Naive thymus-derived CD4-positive, alpha-beta T cell (primary cell): ENCODE measurements at regions not wholly inside any gene's neighbourhood (a gene's known extent, or its start where the extent isn't known, plus 50 kb on each side); places are given as distances from the start of the nearest gene placed in this dataset.

Experiments
- ATAC-seq: fragments of 150-1000 bp; cut with Tn5 transposase; 2 replicates; pipeline ENCODE4 v1.10.0; 2021; ENCODE audit warnings: mild to moderate bottlenecking, moderate library complexity
- CTCF ChIA-PET: fragments of 350-600 bp; sonication (Branson Sonifier 250); formaldehyde crosslinking; loops from one replicate; lab custom pipeline; 2021; ENCODE audit warnings: antibody characterized with exemption; lab: Charles Lee
- POLR2A ChIA-PET: fragments of 350-600 bp; sonication (Branson Sonifier 250); formaldehyde crosslinking; loops from one replicate; lab custom pipeline; 2021; ENCODE audit warnings: antibody characterized with exemption, inconsistent platforms; lab: Charles Lee
- DNase-seq, 9 donors: peaks; one replicate each; pipeline versions ENCODE4 v3.0.0 to v3.0.0-alpha.2; 2020 to 2022; ENCODE audit warnings: mixed read lengths in 1 of 9
- H3K27ac ChIP-seq: one replicate; pipeline ENCODE4 v1.7.0; 2013; ENCODE audit warnings: mild to moderate bottlenecking, low read depth, low read length, moderate library complexity
- H3K27me3 ChIP-seq, 2 donors: one replicate each; pipeline ENCODE4 v1.7.0; 2013; ENCODE audit warnings: low read length in 2 of 2, mild to moderate bottlenecking in 2 of 2, moderate library complexity in 2 of 2; ENCODE audit not compliant: control insufficient read depth in 2 of 2, insufficient read depth in 2 of 2
- H3K36me3 ChIP-seq, 3 experiments: 1 replicate in 2 of 3; 2 replicates in 1 of 3; pipeline ENCODE4 v1.7.0; 2013; ENCODE audit warnings: low read length in 3 of 3, mild to moderate bottlenecking in 3 of 3, moderate library complexity in 1 of 3; ENCODE audit not compliant: insufficient read depth in 3 of 3, control insufficient read depth in 2 of 3
- H3K4me1 ChIP-seq, 2 donors: one replicate each; pipeline ENCODE4 v1.7.0; 2013; ENCODE audit warnings: low read length in 2 of 2, mild to moderate bottlenecking in 2 of 2, moderate library complexity in 1 of 2; ENCODE audit not compliant: control insufficient read depth in 2 of 2, insufficient read depth in 2 of 2
- H3K4me3 ChIP-seq: 2 replicates; pipeline ENCODE4 v1.7.0; 2013; ENCODE audit warnings: mild to moderate bottlenecking, low read length
- H3K9me3 ChIP-seq, 3 experiments: 1 replicate in 2 of 3; 2 replicates in 1 of 3; pipeline ENCODE4 v1.7.0; 2013; ENCODE audit warnings: low read length in 3 of 3; ENCODE audit not compliant: control insufficient read depth in 2 of 3
- H3K27ac Mint-ChIP-seq, 9 donors: one replicate each; pipeline ENCODE4 v1.8.0; 2020 to 2022; ENCODE audit warnings: mixed read lengths in 9 of 9, mild to moderate bottlenecking in 8 of 9, moderate library complexity in 5 of 9, inconsistent platforms in 2 of 9
- H3K27me3 Mint-ChIP-seq, 5 donors: one replicate each; pipeline ENCODE4 v1.8.0; 2021 to 2022; ENCODE audit warnings: mixed read lengths in 5 of 5, mild to moderate bottlenecking in 1 of 5
- H3K36me3 Mint-ChIP-seq, 5 donors: one replicate each; pipeline ENCODE4 v1.8.0; 2020 to 2022; ENCODE audit warnings: mixed read lengths in 5 of 5, mild to moderate bottlenecking in 3 of 5, inconsistent platforms in 1 of 5
- H3K4me1 Mint-ChIP-seq, 7 donors: one replicate each; pipeline ENCODE4 v1.8.0; 2020 to 2022; ENCODE audit warnings: mixed read lengths in 7 of 7, mild to moderate bottlenecking in 3 of 7, inconsistent platforms in 1 of 7
- H3K4me3 Mint-ChIP-seq, 10 donors: one replicate each; pipeline ENCODE4 v1.8.0; 2020 to 2022; ENCODE audit warnings: mild to moderate bottlenecking in 10 of 10, mixed read lengths in 10 of 10, moderate library complexity in 6 of 10, inconsistent platforms in 2 of 10
- H3K9me3 Mint-ChIP-seq, 11 donors: one replicate each; pipeline ENCODE4 v1.8.0; 2020 to 2022; ENCODE audit warnings: mixed read lengths in 11 of 11, mild to moderate bottlenecking in 4 of 11, inconsistent platforms in 1 of 11, moderate library complexity in 1 of 11
- intact Hi-C, 2 donors: fragments of 100-400 bp; cut with micrococcal nuclease; formaldehyde crosslinking; loops; one replicate each; pipeline ENCODE4 v1.15.1; 2023

DNA sequence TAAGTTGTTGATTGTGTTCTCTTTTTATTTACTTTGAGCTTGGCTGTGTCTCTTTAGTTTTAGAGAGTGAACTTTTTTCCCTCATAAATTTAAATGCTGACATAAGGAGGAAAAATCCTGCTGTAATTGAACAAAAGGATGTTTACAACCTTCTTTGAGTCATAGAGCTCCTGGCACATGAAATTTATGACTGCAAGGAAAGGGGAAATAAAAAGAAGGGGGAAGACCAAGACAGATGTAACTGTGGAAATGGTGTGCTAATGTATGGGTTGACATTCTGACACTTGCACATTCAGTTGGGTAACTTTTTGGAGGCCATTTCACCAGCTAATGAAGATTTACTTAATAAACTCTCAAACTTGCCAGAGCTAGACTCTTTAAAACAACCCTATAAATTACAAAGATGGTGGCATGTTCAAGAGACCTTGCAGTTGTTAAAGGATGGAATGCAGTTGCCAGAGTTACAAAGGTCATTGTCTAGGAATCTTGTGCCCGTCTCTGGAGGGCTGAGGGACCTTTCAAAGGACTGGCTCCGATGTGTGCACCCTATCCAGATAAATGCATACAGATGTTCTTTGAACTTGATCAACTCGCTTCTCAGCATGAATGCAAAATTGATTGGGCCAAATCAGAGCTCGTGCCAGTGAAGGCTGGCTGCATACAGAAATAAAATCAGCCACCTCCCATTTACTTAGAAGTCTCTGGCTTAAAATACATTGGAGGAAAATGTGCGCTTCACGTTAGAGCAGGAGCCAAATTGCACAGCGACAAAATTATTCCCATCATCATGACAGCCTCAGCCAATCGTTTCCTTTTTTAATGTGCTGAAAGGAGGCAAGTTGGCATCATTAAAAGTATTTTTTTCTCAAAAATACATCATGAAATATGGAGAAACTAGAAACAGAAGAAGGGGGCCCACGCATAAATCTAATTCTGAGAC lies 289.0 kb upstream of the XYLT1 start:
- ChIA-PET POLR2A (no interaction called here), CTCF (no interaction called here)
- Mint-ChIP-seq H3K27ac (no peak overlapping the region), H3K4me1 (no peaks in the 10 kb centered on the region), H3K27me3 (peaks cover 0 to 47% (median 37%) of the 10 kb centered on the region in 5 donors), H3K9me3 (peaks cover 0 to 5% (median 0%) of the 10 kb centered on the region in 11 donors), H3K36me3 (no peaks in the 10 kb centered on the region), H3K4me3 (no peak overlapping the region)
- Histone ChIP-seq H3K4me1 (no peaks in the 10 kb centered on the region), H3K27me3 (no peaks in the 10 kb centered on the region), H3K4me3 (no peak overlapping the region), H3K27ac (no peak overlapping the region), H3K9me3 (no peaks in the 10 kb centered on the region), H3K36me3 (no peaks in the 10 kb centered on the region)
- ATAC-seq (no peak), DNase-seq (no peak)
- intact Hi-C loops, result no loop called here

GRCh38 chr16:17757808-17758207 lies 287.0 kb upstream of the XYLT1 start:
- intact Hi-C loops, result no loop called here
- no peak overlapping the region for H3K27ac ChIP-seq
- DNase-seq (no peak), ATAC-seq (no peak)
- H3K4me1 Mint-ChIP-seq, result no peaks in the 10 kb centered on the region
- H3K4me1 ChIP-seq, result no peaks in the 10 kb centered on the region
- H3K9me3 ChIP-seq, result no peaks in the 10 kb centered on the region
- ChIA-PET POLR2A (no interaction called here), CTCF (no interaction called here)
- H3K36me3 Mint-ChIP-seq, result no peaks in the 10 kb centered on the region
- H3K27ac Mint-ChIP-seq, result no peak overlapping the region
- H3K4me3 ChIP-seq, result no peak overlapping the region
- peaks cover 0 to 44% (median 27%) of the 10 kb centered on the region in 5 donors for H3K27me3 Mint-ChIP-seq
- no peaks in the 10 kb centered on the region for H3K27me3 ChIP-seq
- H3K9me3 Mint-ChIP-seq, result peaks cover 0 to 5% (median 0%) of the 10 kb centered on the region in 11 donors
- H3K4me3 Mint-ChIP-seq, result no peak overlapping the region
- no peaks in the 10 kb centered on the region for H3K36me3 ChIP-seq

- Mint-ChIP-seq H3K4me1 (no peaks in the 10 kb centered on the region), H3K36me3 (no peaks in the 10 kb centered on the region), H3K27ac (no peak overlapping the region), H3K9me3 (peaks cover 0 to 7% (median 0%) of the 10 kb centered on the region in 11 donors), H3K27me3 (peaks cover 0 to 22% (median 19%) of the 10 kb centered on the region in 5 donors), H3K4me3 (no peak overlapping the region)
- Histone ChIP-seq H3K27ac (no peak overlapping the region), H3K9me3 (no peaks in the 10 kb centered on the region), H3K27me3 (no peaks in the 10 kb centered on the region), H3K36me3 (no peaks in the 10 kb centered on the region), H3K4me3 (no peak overlapping the region), H3K4me1 (no peaks in the 10 kb centered on the region)
- no peak for DNase-seq
- CTCF ChIA-PET, result no interaction called here
- POLR2A ChIA-PET, result no interaction called here
- intact Hi-C loops, result no loop called here
- no peak for ATAC-seq
Measured at GRCh38 chr16:17755158-17755557, 284.4 kb upstream of the XYLT1 start.

DNA sequence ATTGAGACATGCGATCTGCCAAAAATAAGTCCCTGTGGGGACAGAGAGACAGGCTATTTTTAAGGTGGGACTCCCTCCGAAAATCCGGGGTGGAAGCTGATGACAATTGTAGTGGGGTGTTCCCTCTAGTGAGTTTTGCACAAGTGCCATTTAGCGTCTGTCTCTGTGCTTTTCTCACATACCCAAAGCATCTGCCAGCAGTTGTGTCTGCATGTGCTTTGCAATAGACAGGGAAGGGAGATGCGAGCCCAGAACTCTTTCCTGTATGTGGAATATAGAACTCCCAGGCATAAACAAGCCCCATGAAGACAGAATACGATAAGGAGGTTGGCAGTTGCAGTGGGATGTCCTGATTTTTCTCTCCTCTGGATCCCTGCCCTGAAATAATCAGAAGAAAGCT lies 282.7 kb upstream of the XYLT1 start:
- no peaks in the 10 kb centered on the region for H3K27me3 ChIP-seq
- intact Hi-C loops, result no loop called here
- no peaks in the 10 kb centered on the region for H3K36me3 ChIP-seq
- H3K9me3 Mint-ChIP-seq, result peaks cover 0 to 10% (median 5%) of the 10 kb centered on the region in 11 donors
- H3K36me3 Mint-ChIP-seq, result peaks cover 0 to 5% (median 0%) of the 10 kb centered on the region in 5 donors
- H3K4me3 Mint-ChIP-seq, result no peak overlapping the region
- no peaks in the 10 kb centered on the region for H3K4me1 Mint-ChIP-seq
- no peaks in the 10 kb centered on the region for H3K9me3 ChIP-seq
- ChIA-PET POLR2A (no interaction called here), CTCF (no interaction called here)
- no peak overlapping the region for H3K27ac Mint-ChIP-seq
- no peak overlapping the region for H3K27ac ChIP-seq
- DNase-seq (no peak), ATAC-seq (no peak)
- H3K4me3 ChIP-seq, result no peak overlapping the region
- peaks cover 0 to 24% (median 16%) of the 10 kb centered on the region in 5 donors for H3K27me3 Mint-ChIP-seq
- no peaks in the 10 kb centered on the region for H3K4me1 ChIP-seq

DNA sequence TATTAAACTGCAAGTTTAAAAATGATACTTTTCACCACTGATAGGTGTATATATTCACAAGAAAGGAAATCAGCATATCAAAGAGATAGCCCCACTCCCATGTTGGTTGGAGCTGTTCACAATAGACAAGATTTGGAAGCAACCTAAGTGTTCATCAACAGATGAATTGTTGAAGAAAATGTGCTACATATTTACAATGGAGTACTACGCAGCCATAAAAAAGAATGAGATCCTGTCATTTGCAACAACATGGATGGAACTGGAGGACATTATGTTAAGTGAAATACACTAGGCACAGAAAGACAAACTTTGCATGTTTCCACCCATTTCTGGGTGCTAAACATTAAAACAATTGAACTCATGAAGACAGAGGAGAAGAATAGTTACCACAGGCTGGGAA lies 278.9 kb upstream of the XYLT1 start:
- DNase-seq (no peak), ATAC-seq (no peak)
- Mint-ChIP-seq H3K4me3 (no peak overlapping the region), H3K27ac (no peak overlapping the region), H3K9me3 (peaks cover 0 to 6% (median 4%) of the 10 kb centered on the region in 11 donors), H3K36me3 (peaks cover 0 to 5% (median 0%) of the 10 kb centered on the region in 5 donors), H3K27me3 (peaks cover 0 to 33% (median 7%) of the 10 kb centered on the region in 5 donors), H3K4me1 (no peaks in the 10 kb centered on the region)
- Histone ChIP-seq H3K36me3 (no peaks in the 10 kb centered on the region), H3K4me1 (no peaks in the 10 kb centered on the region), H3K4me3 (no peak overlapping the region), H3K27ac (no peak overlapping the region), H3K27me3 (no peaks in the 10 kb centered on the region), H3K9me3 (no peaks in the 10 kb centered on the region)
- ChIA-PET POLR2A (no interaction called here), CTCF (no interaction called here)
- intact Hi-C loops, result no loop called here

- CTCF ChIA-PET, result no interaction called here
- Histone ChIP-seq H3K4me3 (no peak overlapping the region), H3K27ac (no peak overlapping the region), H3K36me3 (no peaks in the 10 kb centered on the region), H3K4me1 (no peaks in the 10 kb centered on the region), H3K27me3 (no peaks in the 10 kb centered on the region), H3K9me3 (no peaks in the 10 kb centered on the region)
- no peak for ATAC-seq
- intact Hi-C loops, result no loop called here
- Mint-ChIP-seq H3K4me3 (no peak overlapping the region), H3K4me1 (no peaks in the 10 kb centered on the region), H3K9me3 (peaks cover 0 to 6% (median 4%) of the 10 kb centered on the region in 11 donors), H3K27me3 (peaks cover 0 to 33% (median 7%) of the 10 kb centered on the region in 5 donors), H3K36me3 (peaks cover 0 to 5% (median 0%) of the 10 kb centered on the region in 5 donors), H3K27ac (peak overlapping the region in 1 of 9 donors; percentile 20)
- no peak for DNase-seq
- POLR2A ChIA-PET, result no interaction called here
Measured at GRCh38 chr16:17748044-17748719, 277.4 kb upstream of the XYLT1 start.
